ENCODE measurements at regions not wholly inside any gene's neighbourhood (a gene's known extent, or its start where the extent isn't known, plus 50 kb on each side); places are given as distances from the start of the nearest gene placed in this dataset.

- TF ChIP-seq POLR2A (IDR thresholded peaks at IDR 0.05) = no peak
- no peak for TF ChIP-seq EP300 (IDR thresholded peaks at IDR 0.05)
- no peak for TF ChIP-seq CTCF (IDR thresholded peaks at IDR 0.05)
- TF ChIP-seq POLR2AphosphoS5 (IDR thresholded peaks at IDR 0.05) = no peak
Measured at GRCh38 chr11:115083144-115083806, 404.9 kb downstream of the NXPE2 start.
